ENCODE measurements at regions not wholly inside any gene's neighbourhood (a gene's known extent, or its start where the extent isn't known, plus 50 kb on each side); places are given as distances from the start of the nearest gene placed in this dataset.

- DNase-seq (no peak), ATAC-seq (no peak)
- no peak overlapping the region for H3K4me3 ChIP-seq
- H3K36me3 ChIP-seq (replicated peaks in 1 of 2; ENCODE audit: insufficient read depth in 1 of 2, low read depth in 2 of 2), result no peaks in the 10 kb centered on the region
- H3K4me1 ChIP-seq, result no peaks in the 10 kb centered on the region
- WGBS, 2 donors, result 62 to 64% methylated on average over 6 of the region's 6 CpGs
- TF ChIP-seq CTCF (IDR thresholded peaks at IDR 0.05) (no peak), POLR2A (IDR thresholded peaks at IDR 0.05) (no peak)
- intact Hi-C loops (cut with DNase I), result no loop called here
- no peaks in the 10 kb centered on the region for H3K27me3 ChIP-seq
- no peaks in the 10 kb centered on the region for H3K9me3 ChIP-seq
- H3K27ac ChIP-seq, result no peak overlapping the region
Observed at GRCh38 chr9:26539867-26540493, 352.6 kb downstream of the CAAP1 start.

DNA sequence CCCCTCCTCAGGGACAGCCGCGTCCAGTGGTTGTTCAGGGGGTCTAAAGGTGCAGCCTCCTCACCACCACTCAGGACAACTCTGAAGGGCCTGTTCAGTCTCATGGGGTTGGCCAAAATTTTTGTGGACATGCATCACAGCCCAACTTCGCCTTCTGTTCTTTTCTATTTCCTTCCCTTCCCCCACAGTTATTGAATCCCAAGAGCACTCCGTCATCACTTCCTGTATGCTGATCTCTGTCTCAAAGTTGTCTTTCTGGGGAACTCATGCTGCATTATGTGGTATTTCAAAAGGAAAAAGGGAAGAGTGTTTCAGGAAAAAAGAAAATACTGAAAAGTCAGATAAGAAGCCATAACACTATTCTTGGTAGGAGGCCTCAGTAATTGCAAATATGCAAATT lies 355.4 kb downstream of the CAAP1 start:
- no peak overlapping the region for H3K27ac ChIP-seq
- no peaks in the 10 kb centered on the region for H3K27me3 ChIP-seq
- DNase-seq, result no peak
- no peaks in the 10 kb centered on the region for H3K4me1 ChIP-seq
- no peak overlapping the region for H3K4me3 ChIP-seq
- no peaks in the 10 kb centered on the region for H3K36me3 ChIP-seq (replicated peaks in 1 of 2; ENCODE audit: insufficient read depth in 1 of 2, low read depth in 2 of 2)
- intact Hi-C loops (cut with DNase I), result no loop called here
- no peak for ATAC-seq
- no peaks in the 10 kb centered on the region for H3K9me3 ChIP-seq
- TF ChIP-seq CTCF (IDR thresholded peaks at IDR 0.05), result no peak
- no peak for TF ChIP-seq POLR2A (IDR thresholded peaks at IDR 0.05)
- WGBS, 2 donors, result 47 to 64% methylated on average over 4 of the region's 4 CpGs

DNA sequence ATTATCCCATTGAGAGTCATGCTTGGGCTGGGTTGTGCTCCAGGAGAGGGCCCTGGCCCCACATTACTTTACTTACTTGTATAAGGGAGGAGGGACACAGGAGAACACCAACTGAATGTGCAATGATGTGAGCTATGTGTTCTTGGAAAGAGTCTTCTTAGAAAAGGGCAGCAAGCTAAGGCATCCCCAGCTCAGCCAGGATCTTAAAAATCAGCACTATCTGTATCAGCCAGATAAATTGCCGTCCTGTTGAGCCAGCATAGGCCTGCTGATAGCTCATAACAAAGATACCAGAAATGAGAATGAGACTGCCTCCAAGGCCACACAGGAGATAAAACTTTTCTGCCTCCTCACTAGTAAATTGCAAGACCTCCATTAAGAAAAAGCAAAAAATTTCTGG lies 357.5 kb downstream of the CAAP1 start:
- no peak overlapping the region for H3K4me3 ChIP-seq
- H3K4me1 ChIP-seq, result no peaks in the 10 kb centered on the region
- TF ChIP-seq CTCF (IDR thresholded peaks at IDR 0.05), result no peak
- no peak for TF ChIP-seq POLR2A (IDR thresholded peaks at IDR 0.05)
- DNase-seq (no peak), ATAC-seq (no peak)
- no peaks in the 10 kb centered on the region for H3K36me3 ChIP-seq (replicated peaks in 1 of 2; ENCODE audit: insufficient read depth in 1 of 2, low read depth in 2 of 2)
- H3K9me3 ChIP-seq, result no peaks in the 10 kb centered on the region
- no peak overlapping the region for H3K27ac ChIP-seq
- 40 to 44% methylated on average over 1 of the region's 1 CpG for WGBS, 2 donors
- intact Hi-C loops (cut with DNase I), result no loop called here
- no peaks in the 10 kb centered on the region for H3K27me3 ChIP-seq

DNA sequence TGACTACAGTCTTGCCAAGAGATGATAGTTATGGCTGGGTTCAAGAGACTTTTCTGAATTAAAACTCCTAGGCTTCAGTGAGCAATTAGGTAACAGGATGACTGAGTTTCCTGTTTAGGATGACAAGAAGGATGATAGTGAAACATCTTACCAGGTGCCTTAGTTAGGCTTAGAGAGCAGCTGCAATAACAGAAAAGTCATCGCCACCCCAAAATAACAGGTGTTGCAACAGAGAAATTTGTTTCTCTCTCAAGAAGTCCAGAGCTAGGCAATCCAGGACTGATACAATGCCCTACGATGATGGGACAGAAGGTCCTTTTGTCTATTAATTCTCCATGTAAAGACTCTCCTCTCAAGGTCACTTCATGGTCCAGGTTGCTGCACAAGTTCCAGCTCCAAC lies 361.8 kb downstream of the CAAP1 start:
- DNase-seq, result no peak

More for the DNA sequence above, 361.8 kb downstream of the CAAP1 start:
- Histone ChIP-seq H3K27me3 (no peaks in the 10 kb centered on the region), H3K4me1 (no peaks in the 10 kb centered on the region), H3K27ac (no peak overlapping the region), H3K36me3 (replicated peaks in 1 of 2; ENCODE audit: insufficient read depth in 1 of 2, low read depth in 2 of 2) (no peaks in the 10 kb centered on the region), H3K4me3 (no peak overlapping the region), H3K9me3 (no peaks in the 10 kb centered on the region)
- intact Hi-C loops (cut with DNase I), result no loop called here
- 77 to 80% methylated on average over 2 of the region's 2 CpGs for WGBS, 2 donors
- TF ChIP-seq POLR2A (IDR thresholded peaks at IDR 0.05) (no peak), CTCF (IDR thresholded peaks at IDR 0.05) (no peak)
- ATAC-seq, result no peak

Data from body of pancreas (tissue), 4 donors.